Prostate gland (tissue), 2 donors: ENCODE measurements at regions not wholly inside any gene's neighbourhood (a gene's known extent, or its start where the extent isn't known, plus 50 kb on each side); places are given as distances from the start of the nearest gene placed in this dataset.

Experiments used
- DNase-seq: peaks from one replicate; pipeline ENCODE4 v3.0.0-alpha.2; 2019; ENCODE audit warnings: low spot score
- H3K27ac ChIP-seq, 2 donors: fragments of 200-600 bp; sonication (generic); 2 replicates each; pipeline ENCODE4 v1.5.1; 2017 to 2019
- H3K27me3 ChIP-seq: fragments of 200-600 bp; sonication (generic); replicated peaks from 2 replicates; pipeline ENCODE4 v1.5.1; 2019; ENCODE audit not compliant: insufficient read depth
- H3K36me3 ChIP-seq, 2 donors: fragments of 200-600 bp; sonication (generic); 1 replicate in 1 of 2; 2 replicates in 1 of 2; pipeline versions ENCODE4 v1.5.1 to v1.8.1; 2017 to 2019
- H3K4me1 ChIP-seq: fragments of 200-600 bp; sonication (generic); replicated peaks from 2 replicates; pipeline ENCODE4 v1.5.1; 2019
- H3K4me3 ChIP-seq, 2 donors: fragments of 200-600 bp; sonication (generic); 2 replicates each; pipeline ENCODE4 v1.5.1; 2017 to 2019
- H3K9me3 ChIP-seq: fragments of 200-600 bp; sonication (generic); 2 replicates; pipeline ENCODE4 v1.5.1; 2017
- POLR2A ChIP-seq: fragments of 450-650 bp; IDR thresholded peaks from one replicate; pipeline ENCODE4 v1.6.1; 2016; ENCODE audit warnings: antibody characterized with exemption, mild to moderate bottlenecking
- POLR2AphosphoS5 ChIP-seq: sonication (generic); formaldehyde crosslinking; IDR thresholded peaks from one replicate; pipeline ENCODE4 v1.6.1; 2017; ENCODE audit warnings: antibody characterized with exemption
- WGBS: methylation state at CpG from one replicate; pipeline ENCODE4 v1.1.5; 2018; 5-methylcytosine and 5-hydroxymethylcytosine counted together
- intact Hi-C: fragments of 100-400 bp; cut with DNase I; formaldehyde crosslinking; loops from one replicate; pipeline ENCODE4 v1.14.2; 2022
- TF ChIP-seq, protein P1 (sequence below), 4 experiments: fragments of 200-600 bp in 2 of 4; fragments of 450-650 bp in 2 of 4; sonication (generic) in 2 of 4; IDR thresholded peaks; 1 replicate in 3 of 4; 2 replicates in 1 of 4; pipeline ENCODE4 v1.5.1; 2016 to 2019; ENCODE audit warnings: antibody characterized with exemption in 4 of 4, mild to moderate bottlenecking in 2 of 4, moderate library complexity in 2 of 4

DNA sequence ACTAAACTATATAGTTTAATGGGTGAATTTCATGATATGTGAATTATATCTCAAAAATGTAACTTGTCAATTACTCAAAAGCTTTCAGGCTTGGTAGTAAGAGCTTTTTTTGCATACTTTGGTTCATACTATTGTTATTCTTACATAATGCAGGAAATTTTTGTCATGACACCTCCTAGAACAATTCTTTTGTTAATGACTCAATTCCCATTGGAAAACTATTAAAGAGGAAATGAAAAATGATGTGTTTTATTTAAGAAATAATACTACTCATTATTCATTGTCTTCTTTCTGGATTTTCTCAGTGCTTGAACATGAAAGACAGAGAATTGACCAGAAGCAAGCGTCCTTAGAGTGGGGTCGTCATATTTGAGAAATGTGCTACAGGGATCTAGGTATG is 196.4 kb upstream of the KCNJ16 start:
- Histone ChIP-seq H3K9me3 (no peaks in the 10 kb centered on the region), H3K36me3 (no peaks in the 10 kb centered on the region), H3K27ac (no peak overlapping the region), H3K4me1 (no peaks in the 10 kb centered on the region), H3K27me3 (no peaks in the 10 kb centered on the region), H3K4me3 (no peak overlapping the region)
- intact Hi-C loops, result no loop called here
- no peak for DNase-seq
- WGBS, result 96% methylated on average over 2 of the region's 2 CpGs
- TF ChIP-seq POLR2AphosphoS5 (no peak), POLR2A (no peak)
- TF ChIP-seq, protein P1, sequence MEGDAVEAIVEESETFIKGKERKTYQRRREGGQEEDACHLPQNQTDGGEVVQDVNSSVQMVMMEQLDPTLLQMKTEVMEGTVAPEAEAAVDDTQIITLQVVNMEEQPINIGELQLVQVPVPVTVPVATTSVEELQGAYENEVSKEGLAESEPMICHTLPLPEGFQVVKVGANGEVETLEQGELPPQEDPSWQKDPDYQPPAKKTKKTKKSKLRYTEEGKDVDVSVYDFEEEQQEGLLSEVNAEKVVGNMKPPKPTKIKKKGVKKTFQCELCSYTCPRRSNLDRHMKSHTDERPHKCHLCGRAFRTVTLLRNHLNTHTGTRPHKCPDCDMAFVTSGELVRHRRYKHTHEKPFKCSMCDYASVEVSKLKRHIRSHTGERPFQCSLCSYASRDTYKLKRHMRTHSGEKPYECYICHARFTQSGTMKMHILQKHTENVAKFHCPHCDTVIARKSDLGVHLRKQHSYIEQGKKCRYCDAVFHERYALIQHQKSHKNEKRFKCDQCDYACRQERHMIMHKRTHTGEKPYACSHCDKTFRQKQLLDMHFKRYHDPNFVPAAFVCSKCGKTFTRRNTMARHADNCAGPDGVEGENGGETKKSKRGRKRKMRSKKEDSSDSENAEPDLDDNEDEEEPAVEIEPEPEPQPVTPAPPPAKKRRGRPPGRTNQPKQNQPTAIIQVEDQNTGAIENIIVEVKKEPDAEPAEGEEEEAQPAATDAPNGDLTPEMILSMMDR (IDR thresholded peaks at IDR 0.05), result no peak

DNA sequence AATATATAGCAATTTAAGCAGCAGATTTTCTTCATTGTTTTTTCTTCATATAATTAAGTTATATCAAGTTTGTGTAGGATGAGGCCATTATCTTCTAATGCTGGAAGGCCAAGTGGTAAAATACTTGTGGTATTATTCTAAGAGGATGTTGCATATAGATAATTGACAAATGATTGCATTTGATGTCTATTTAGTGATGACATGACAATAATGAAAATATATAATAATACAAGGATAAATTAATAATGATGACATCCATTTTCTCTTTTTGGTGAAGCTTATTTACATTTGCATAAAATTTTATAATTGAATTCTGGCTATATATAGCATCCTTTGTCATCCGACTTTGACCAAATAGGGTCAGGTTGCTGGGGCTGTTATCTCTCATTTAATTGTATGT is 195.4 kb upstream of the KCNJ16 start:
- no peak for DNase-seq
- Histone ChIP-seq H3K27ac (no peak overlapping the region), H3K27me3 (no peaks in the 10 kb centered on the region), H3K9me3 (no peaks in the 10 kb centered on the region), H3K4me1 (no peaks in the 10 kb centered on the region), H3K36me3 (no peaks in the 10 kb centered on the region), H3K4me3 (no peak overlapping the region)
- WGBS, result 70% methylated on average over 1 of the region's 1 CpG
- intact Hi-C loops, result no loop called here
- TF ChIP-seq POLR2AphosphoS5 (no peak), POLR2A (no peak)
- TF ChIP-seq, protein P1 (IDR thresholded peaks at IDR 0.05), result no peak

DNA sequence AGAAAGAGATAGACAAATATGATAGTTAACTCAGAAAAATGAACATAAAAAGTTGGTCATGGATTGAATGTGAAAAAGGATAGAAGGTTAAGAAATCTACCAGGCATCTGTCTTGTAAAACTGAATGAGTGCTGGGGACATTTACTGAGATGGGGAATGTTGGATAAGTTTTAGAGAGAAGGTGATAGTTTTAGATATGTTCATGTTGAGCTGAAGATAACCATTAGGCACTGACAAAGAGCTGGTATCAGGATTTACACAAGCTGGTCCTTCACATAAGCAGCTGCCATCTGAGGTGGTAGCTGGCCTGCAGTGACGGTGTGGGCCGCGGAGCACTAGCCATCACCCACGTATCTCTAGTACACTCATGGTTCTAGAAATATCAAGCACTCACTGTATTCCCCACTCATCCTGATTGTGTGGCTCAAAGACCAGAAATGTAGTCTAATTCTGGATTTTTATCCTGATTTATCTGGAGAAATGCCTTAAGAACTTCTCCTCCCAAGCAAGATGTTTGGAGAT is 194.4 kb upstream of the KCNJ16 start:
- TF ChIP-seq POLR2AphosphoS5 (no peak), POLR2A (no peak)
- TF ChIP-seq, protein P1 (IDR thresholded peaks at IDR 0.05), result no peak
- Histone ChIP-seq H3K27ac (no peak overlapping the region), H3K4me3 (no peak overlapping the region), H3K36me3 (no peaks in the 10 kb centered on the region), H3K9me3 (no peaks in the 10 kb centered on the region), H3K4me1 (no peaks in the 10 kb centered on the region), H3K27me3 (no peaks in the 10 kb centered on the region)
- no peak for DNase-seq
- WGBS, result 96% methylated on average over 4 of the region's 4 CpGs
- intact Hi-C loops, result no loop called here

DNA sequence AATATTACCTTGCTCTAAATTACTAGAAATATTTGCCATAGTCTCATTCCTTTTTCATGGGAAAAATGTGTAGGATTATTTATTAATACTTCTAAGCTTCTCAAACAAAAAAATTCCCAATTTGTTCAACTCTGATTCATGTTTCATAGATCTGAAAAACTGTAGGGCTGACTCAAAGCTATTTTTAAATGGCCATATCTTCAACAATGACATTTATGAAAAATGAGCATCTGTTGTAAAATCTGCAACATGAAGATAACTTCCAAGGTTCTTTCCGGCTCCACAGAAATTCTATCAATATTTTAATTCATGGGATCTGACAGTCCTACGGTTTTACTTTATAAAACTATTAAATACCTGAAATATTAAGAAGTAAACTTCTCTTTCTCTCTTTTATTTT is 192.7 kb upstream of the KCNJ16 start:
- Histone ChIP-seq H3K9me3 (no peaks in the 10 kb centered on the region), H3K27me3 (no peaks in the 10 kb centered on the region), H3K27ac (no peak overlapping the region), H3K4me1 (no peaks in the 10 kb centered on the region), H3K36me3 (no peaks in the 10 kb centered on the region), H3K4me3 (no peak overlapping the region)
- no peak for DNase-seq
- WGBS, result 79% methylated on average over 2 of the region's 2 CpGs
- no peak for TF ChIP-seq POLR2A
- TF ChIP-seq, protein P1 (IDR thresholded peaks at IDR 0.05), result no peak
- no peak for TF ChIP-seq POLR2AphosphoS5
- intact Hi-C loops, result no loop called here

DNA sequence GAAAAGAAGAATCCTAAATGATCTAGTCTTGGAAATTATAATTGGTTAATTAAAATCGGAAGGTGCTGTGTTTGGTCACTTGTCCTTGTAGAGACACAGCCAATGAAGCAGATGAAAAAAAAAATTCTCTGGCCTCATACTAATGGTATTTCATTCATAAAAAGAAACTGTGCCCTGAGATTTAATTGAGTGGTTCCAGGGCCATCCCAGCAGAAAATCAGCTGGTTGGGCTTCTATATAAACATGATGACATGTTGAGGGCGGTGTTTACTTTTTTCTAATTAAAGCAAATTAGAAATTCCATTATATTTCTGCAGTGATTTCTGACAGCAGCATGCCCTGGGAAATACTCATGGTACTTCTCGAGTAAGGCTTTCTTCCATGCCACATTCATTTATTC is 191.9 kb upstream of the KCNJ16 start:
- TF ChIP-seq POLR2AphosphoS5 (no peak), POLR2A (no peak)
- TF ChIP-seq, protein P1 (IDR thresholded peaks at IDR 0.05), result no peak
- no peaks in the 10 kb centered on the region for H3K4me1 ChIP-seq
- no peaks in the 10 kb centered on the region for H3K27me3 ChIP-seq
- no peak overlapping the region for H3K4me3 ChIP-seq
- no peaks in the 10 kb centered on the region for H3K9me3 ChIP-seq
- WGBS, result 87% methylated on average over 3 of the region's 3 CpGs
- H3K27ac ChIP-seq, result no peak overlapping the region
- no peak for DNase-seq
- no peaks in the 10 kb centered on the region for H3K36me3 ChIP-seq
- intact Hi-C loops, result no loop called here
